ENCODE measurements at regions not wholly inside any gene's neighbourhood (a gene's known extent, or its start where the extent isn't known, plus 50 kb on each side); places are given as distances from the start of the nearest gene placed in this dataset.

- Histone ChIP-seq H3K4me3 (ENCODE audit: low read length) (no peak overlapping the region), H3K36me3 (ENCODE audit: control insufficient read depth, insufficient read depth, low read length) (no peaks in the 10 kb centered on the region), H3K27ac (ENCODE audit: low read length) (no peak overlapping the region), H3K27me3 (ENCODE audit: control insufficient read depth, insufficient read depth, low read length) (no peaks in the 10 kb centered on the region), H3K4me1 (ENCODE audit: control insufficient read depth, insufficient read depth, low read length) (no peaks in the 10 kb centered on the region), H3K9me3 (ENCODE audit: control insufficient read depth, insufficient read depth, low read length) (no peaks in the 10 kb centered on the region)
- no peak overlapping the region for H3K4me3 Mint-ChIP-seq
- no peak for ATAC-seq
- DNase-seq = no peak
- TF ChIP-seq, protein P1, sequence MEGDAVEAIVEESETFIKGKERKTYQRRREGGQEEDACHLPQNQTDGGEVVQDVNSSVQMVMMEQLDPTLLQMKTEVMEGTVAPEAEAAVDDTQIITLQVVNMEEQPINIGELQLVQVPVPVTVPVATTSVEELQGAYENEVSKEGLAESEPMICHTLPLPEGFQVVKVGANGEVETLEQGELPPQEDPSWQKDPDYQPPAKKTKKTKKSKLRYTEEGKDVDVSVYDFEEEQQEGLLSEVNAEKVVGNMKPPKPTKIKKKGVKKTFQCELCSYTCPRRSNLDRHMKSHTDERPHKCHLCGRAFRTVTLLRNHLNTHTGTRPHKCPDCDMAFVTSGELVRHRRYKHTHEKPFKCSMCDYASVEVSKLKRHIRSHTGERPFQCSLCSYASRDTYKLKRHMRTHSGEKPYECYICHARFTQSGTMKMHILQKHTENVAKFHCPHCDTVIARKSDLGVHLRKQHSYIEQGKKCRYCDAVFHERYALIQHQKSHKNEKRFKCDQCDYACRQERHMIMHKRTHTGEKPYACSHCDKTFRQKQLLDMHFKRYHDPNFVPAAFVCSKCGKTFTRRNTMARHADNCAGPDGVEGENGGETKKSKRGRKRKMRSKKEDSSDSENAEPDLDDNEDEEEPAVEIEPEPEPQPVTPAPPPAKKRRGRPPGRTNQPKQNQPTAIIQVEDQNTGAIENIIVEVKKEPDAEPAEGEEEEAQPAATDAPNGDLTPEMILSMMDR (IDR thresholded peaks at IDR 0.05) = no peak
- intact Hi-C loops (cut with micrococcal nuclease) = no loop called here
- H3K36me3 Mint-ChIP-seq = no peaks in the 10 kb centered on the region
- no peak overlapping the region for H3K27ac Mint-ChIP-seq
- peaks cover 0 to 4% of the 10 kb centered on the region in 2 donors for H3K9me3 Mint-ChIP-seq
- 85% methylated on average over 5 of the region's 5 CpGs for WGBS (ENCODE audit: insufficient coverage)
- no peaks in the 10 kb centered on the region for H3K4me1 Mint-ChIP-seq
- no peaks in the 10 kb centered on the region for H3K27me3 Mint-ChIP-seq (ENCODE audit: low read depth in 2 of 2)
Observed at GRCh38 chr2:21223618-21224017, 99.8 kb downstream of the TDRD15 start.

DNA sequence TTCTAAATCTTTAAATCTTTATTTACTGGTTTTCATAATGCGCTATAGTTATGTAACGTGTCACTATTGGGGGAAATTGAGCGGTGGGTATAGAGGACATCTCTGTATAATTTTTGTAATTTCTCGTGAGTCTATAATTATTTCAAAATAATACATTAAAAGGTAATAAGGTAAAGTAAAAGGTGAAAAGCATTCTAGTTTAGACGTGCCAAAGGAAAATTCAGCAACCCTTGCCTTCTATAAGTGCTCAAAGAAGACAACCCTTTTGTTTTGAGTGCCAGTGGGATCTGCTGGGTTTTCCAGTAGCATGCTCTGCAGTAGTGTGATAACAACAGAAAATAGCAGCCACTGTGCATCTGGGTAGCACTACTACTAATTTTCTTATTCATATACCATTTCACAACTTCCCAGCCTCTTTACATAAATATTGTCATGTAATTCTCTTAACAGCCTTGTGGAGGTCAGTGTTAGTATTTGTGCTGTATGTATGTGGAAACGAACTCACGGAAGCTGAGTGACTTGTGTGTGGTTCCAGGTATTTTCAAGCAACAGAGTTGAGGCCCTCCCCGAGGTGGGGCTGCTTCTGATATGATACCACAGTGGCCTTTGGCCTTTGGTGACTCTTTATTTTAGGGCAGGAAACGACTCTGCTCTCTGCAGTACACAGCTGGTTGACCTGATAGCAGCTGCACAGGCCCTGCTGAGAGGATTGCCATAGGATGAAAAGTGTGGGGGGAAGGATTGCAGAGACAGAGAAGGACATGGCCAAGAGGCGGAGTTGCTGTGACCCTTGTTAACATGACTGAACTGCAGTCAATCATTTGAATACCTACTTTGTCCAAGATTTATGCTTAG, 104.5 kb downstream of the TDRD15 start:
- H3K4me3 ChIP-seq (ENCODE audit: low read length) = no peak overlapping the region
- no peaks in the 10 kb centered on the region for H3K9me3 Mint-ChIP-seq
- H3K4me1 ChIP-seq (ENCODE audit: control insufficient read depth, insufficient read depth, low read length) = no peaks in the 10 kb centered on the region
- H3K27me3 ChIP-seq (ENCODE audit: control insufficient read depth, insufficient read depth, low read length) = no peaks in the 10 kb centered on the region
- DNase-seq (no peak), ATAC-seq (no peak)
- TF ChIP-seq, protein P1 (IDR thresholded peaks at IDR 0.05) = no peak
- no peaks in the 10 kb centered on the region for H3K9me3 ChIP-seq (ENCODE audit: control insufficient read depth, insufficient read depth, low read length)
- 66% methylated on average over 6 of the region's 10 CpGs for WGBS (ENCODE audit: insufficient coverage)
- H3K36me3 Mint-ChIP-seq = no peaks in the 10 kb centered on the region
- no peak overlapping the region for H3K4me3 Mint-ChIP-seq
- H3K27me3 Mint-ChIP-seq (ENCODE audit: low read depth in 2 of 2) = no peaks in the 10 kb centered on the region
- intact Hi-C loops (cut with micrococcal nuclease) = no loop called here
- H3K27ac Mint-ChIP-seq = no peak overlapping the region
- H3K4me1 Mint-ChIP-seq = no peaks in the 10 kb centered on the region
- no peaks in the 10 kb centered on the region for H3K36me3 ChIP-seq (ENCODE audit: control insufficient read depth, insufficient read depth, low read length)
- H3K27ac ChIP-seq (ENCODE audit: low read length) = no peak overlapping the region

DNA sequence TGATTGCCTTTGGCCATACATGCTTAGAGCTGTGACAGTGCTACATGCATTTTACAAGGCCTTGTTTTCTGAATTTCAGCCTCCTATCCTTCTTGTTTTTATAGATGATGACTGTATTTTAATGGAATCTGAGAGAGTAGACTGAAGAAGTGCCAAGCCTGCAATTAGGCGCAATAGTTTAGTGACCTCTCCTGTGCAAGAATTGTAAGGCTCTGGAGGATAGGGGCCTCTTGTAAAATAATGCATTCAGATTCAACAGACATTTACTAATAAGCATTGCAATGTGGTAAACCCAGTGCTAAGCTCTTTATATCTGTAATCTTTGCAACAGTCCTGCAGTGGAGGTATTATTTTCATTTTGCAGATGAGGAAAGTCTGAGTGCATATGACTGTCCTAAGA, 105.5 kb downstream of the TDRD15 start:
- TF ChIP-seq, protein P1 (IDR thresholded peaks at IDR 0.05) = no peak
- intact Hi-C loops (cut with micrococcal nuclease) = no loop called here
- Mint-ChIP-seq H3K4me3 (no peak overlapping the region), H3K27me3 (ENCODE audit: low read depth in 2 of 2) (no peaks in the 10 kb centered on the region), H3K4me1 (no peaks in the 10 kb centered on the region), H3K36me3 (no peaks in the 10 kb centered on the region), H3K27ac (no peak overlapping the region), H3K9me3 (no peaks in the 10 kb centered on the region)
- no peak overlapping the region for H3K4me3 ChIP-seq (ENCODE audit: low read length)
- WGBS (ENCODE audit: insufficient coverage) = no CpG with 5 or more reads among the region's 1 CpG
- no peaks in the 10 kb centered on the region for H3K36me3 ChIP-seq (ENCODE audit: control insufficient read depth, insufficient read depth, low read length)
- H3K9me3 ChIP-seq (ENCODE audit: control insufficient read depth, insufficient read depth, low read length) = no peaks in the 10 kb centered on the region
- no peaks in the 10 kb centered on the region for H3K27me3 ChIP-seq (ENCODE audit: control insufficient read depth, insufficient read depth, low read length)
- DNase-seq (no peak), ATAC-seq (no peak)
- H3K4me1 ChIP-seq (ENCODE audit: control insufficient read depth, insufficient read depth, low read length) = no peaks in the 10 kb centered on the region
- H3K27ac ChIP-seq (ENCODE audit: low read length) = no peak overlapping the region

GRCh38 chr2:21230140-21230539, 106.4 kb downstream of the TDRD15 start:
- DNase-seq = no peak
- Mint-ChIP-seq H3K27ac (no peak overlapping the region), H3K9me3 (no peaks in the 10 kb centered on the region), H3K4me3 (no peak overlapping the region), H3K4me1 (no peaks in the 10 kb centered on the region), H3K27me3 (ENCODE audit: low read depth in 2 of 2) (no peaks in the 10 kb centered on the region), H3K36me3 (no peaks in the 10 kb centered on the region)
- intact Hi-C loops (cut with micrococcal nuclease) = no loop called here
- H3K9me3 ChIP-seq (ENCODE audit: control insufficient read depth, insufficient read depth, low read length) = no peaks in the 10 kb centered on the region
- H3K36me3 ChIP-seq (ENCODE audit: control insufficient read depth, insufficient read depth, low read length) = no peaks in the 10 kb centered on the region
- TF ChIP-seq, protein P1 (IDR thresholded peaks at IDR 0.05) = no peak
- no peak for ATAC-seq
- WGBS (ENCODE audit: insufficient coverage) = 76% methylated on average over 1 of the region's 1 CpG
- H3K27me3 ChIP-seq (ENCODE audit: control insufficient read depth, insufficient read depth, low read length) = no peaks in the 10 kb centered on the region
- no peak overlapping the region for H3K27ac ChIP-seq (ENCODE audit: low read length)
- no peaks in the 10 kb centered on the region for H3K4me1 ChIP-seq (ENCODE audit: control insufficient read depth, insufficient read depth, low read length)
- H3K4me3 ChIP-seq (ENCODE audit: low read length) = no peak overlapping the region
